ENCODE measurements at regions not wholly inside any gene's neighbourhood (a gene's known extent, or its start where the extent isn't known, plus 50 kb on each side); places are given as distances from the start of the nearest gene placed in this dataset.

- Histone ChIP-seq H3K27ac (ENCODE audit: extremely low read length, insufficient read depth, low read length) (no peak overlapping the region), H3K27me3 (ENCODE audit: control insufficient read depth in 1 of 2, insufficient read depth in 2 of 2, low read length in 2 of 2) (no peaks in the 10 kb centered on the region), H4K20me1 (ENCODE audit: insufficient read depth, low read length) (no peaks in the 10 kb centered on the region), H3K4me1 (ENCODE audit: insufficient read depth, low read length) (0 out of 2 replicates have a peak, but pooled peaks cover 7% of the 10 kb centered on the region), H3K4me2 (ENCODE audit: low read depth, low read length) (no peak overlapping the region), H3K4me3 (replicated peaks in 1 of 3; ENCODE audit: insufficient read depth in 1 of 3, low read depth in 2 of 3, low read length in 3 of 3) (no peak overlapping the region), H3K36me3 (replicated peaks in 1 of 2; ENCODE audit: control insufficient read depth in 1 of 2, insufficient read depth in 2 of 2, low read length in 2 of 2) (no peaks in the 10 kb centered on the region), H3K79me2 (ENCODE audit: insufficient read depth, low read length) (no peaks in the 10 kb centered on the region), H2AFZ (ENCODE audit: low read length) (no peak overlapping the region), H3K9ac (ENCODE audit: insufficient read depth, low read depth, low read length) (no peak overlapping the region), H3K9me3 (ENCODE audit: low read length) (no peaks in the 10 kb centered on the region)
- intact Hi-C loops (cut with micrococcal nuclease; ENCODE audit: unreplicated experiment) (no loop called here), in situ Hi-C loops (cut with HindIII; ENCODE audit: extremely low pct_ligation_motif_present, low pct_unique_long_range_greater_than_20kb) (no loop called here)
- ATAC-seq (no peak), DNase-seq (ENCODE audit: low spot score) (no peak), FAIRE-seq (no peak)
- CTCF ChIA-PET (ENCODE audit: low intra/inter-chr PET ratio, low total read pairs) = no interaction called here
- POLR2A ChIA-PET = no interaction called here
- TF ChIP-seq BRF2 (CRISPR knock-in tag; IDR thresholded peaks at IDR 0.05) = no peak
- TF ChIP-seq CHD2 (IDR thresholded peaks at IDR 0.05; ENCODE audit: low read depth, low read length) = no peak
- TF ChIP-seq ZNF768 (CRISPR knock-in tag; IDR thresholded peaks at IDR 0.05) = no peak
- TF ChIP-seq ZNF383 (CRISPR knock-in tag; IDR thresholded peaks at IDR 0.05; ENCODE audit: borderline replicate concordance) = no peak
- no peak for TF ChIP-seq HNF4A (CRISPR knock-in tag; IDR thresholded peaks at IDR 0.05)
- no peak for TF ChIP-seq ZNF776 (CRISPR knock-in tag; IDR thresholded peaks at IDR 0.05)
- no peak for TF ChIP-seq SOX5 (CRISPR knock-in tag; IDR thresholded peaks at IDR 0.05; ENCODE audit: borderline replicate concordance)
- no peak for TF ChIP-seq ZNF704 (CRISPR knock-in tag; IDR thresholded peaks at IDR 0.05; ENCODE audit: borderline replicate concordance)
- TF ChIP-seq MYC (CRISPR knock-in tag; IDR thresholded peaks at IDR 0.05; ENCODE audit: borderline replicate concordance) = no peak
- no peak for TF ChIP-seq ZFP37 (CRISPR knock-in tag; IDR thresholded peaks at IDR 0.05; ENCODE audit: borderline replicate concordance)
- TF ChIP-seq HMGXB4 (CRISPR knock-in tag; IDR thresholded peaks at IDR 0.05; ENCODE audit: borderline replicate concordance in 1 of 2, low read depth in 1 of 2) = no peak
- no peak for TF ChIP-seq SP5 (CRISPR knock-in tag; IDR thresholded peaks at IDR 0.05; ENCODE audit: borderline replicate concordance, low read depth)
- TF ChIP-seq MAF1 (CRISPR knock-in tag; IDR thresholded peaks at IDR 0.05; ENCODE audit: borderline replicate concordance) = no peak
- TF ChIP-seq EZH2 (conservative IDR thresholded peaks at IDR 0.05; ENCODE audit: low read depth, low read length) = no peak
- no TSS peak for BruUV-seq (replicated peaks)
- 13% methylated on average over 3 of the region's 3 CpGs for WGBS (ENCODE audit: low lambda C conversion rate)
These were observed 106.0 kb downstream of the ASMT start for GRCh38 chrX:1720836-1721235.

All from HepG2 (cell line).